ENCODE measurements at regions not wholly inside any gene's neighbourhood (a gene's known extent, or its start where the extent isn't known, plus 50 kb on each side); places are given as distances from the start of the nearest gene placed in this dataset.

DNA sequence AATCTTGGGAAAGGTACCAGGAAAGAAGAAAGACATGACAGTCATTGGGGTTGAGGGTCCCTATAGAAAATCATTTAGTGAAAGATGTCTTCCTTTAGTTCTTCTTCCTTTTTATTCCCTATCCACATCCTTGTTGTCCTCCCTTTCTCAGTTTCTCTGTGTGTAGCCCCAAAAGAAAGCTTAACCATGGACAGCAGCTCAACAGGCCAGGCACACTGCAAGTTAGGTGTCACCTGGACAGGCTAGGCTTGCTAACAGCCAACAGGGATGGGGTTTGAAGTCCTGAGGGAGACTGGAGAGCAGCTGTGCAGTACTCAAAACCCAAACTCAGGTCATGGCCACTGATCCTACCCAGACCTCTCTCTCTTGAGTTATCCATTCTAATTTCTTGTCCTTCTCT lies 543.1 kb downstream of the TUSC7 start:
- Mint-ChIP-seq H3K9me3 (peaks cover 17% of the 10 kb centered on the region), H3K4me3 (no peak overlapping the region), H3K27me3 (ENCODE audit: insufficient read depth) (no peaks in the 10 kb centered on the region), H3K4me1 (ENCODE audit: low read depth) (no peaks in the 10 kb centered on the region), H3K27ac (no peak overlapping the region), H3K36me3 (ENCODE audit: low read depth) (no peaks in the 10 kb centered on the region)
- TF ChIP-seq, protein P1, sequence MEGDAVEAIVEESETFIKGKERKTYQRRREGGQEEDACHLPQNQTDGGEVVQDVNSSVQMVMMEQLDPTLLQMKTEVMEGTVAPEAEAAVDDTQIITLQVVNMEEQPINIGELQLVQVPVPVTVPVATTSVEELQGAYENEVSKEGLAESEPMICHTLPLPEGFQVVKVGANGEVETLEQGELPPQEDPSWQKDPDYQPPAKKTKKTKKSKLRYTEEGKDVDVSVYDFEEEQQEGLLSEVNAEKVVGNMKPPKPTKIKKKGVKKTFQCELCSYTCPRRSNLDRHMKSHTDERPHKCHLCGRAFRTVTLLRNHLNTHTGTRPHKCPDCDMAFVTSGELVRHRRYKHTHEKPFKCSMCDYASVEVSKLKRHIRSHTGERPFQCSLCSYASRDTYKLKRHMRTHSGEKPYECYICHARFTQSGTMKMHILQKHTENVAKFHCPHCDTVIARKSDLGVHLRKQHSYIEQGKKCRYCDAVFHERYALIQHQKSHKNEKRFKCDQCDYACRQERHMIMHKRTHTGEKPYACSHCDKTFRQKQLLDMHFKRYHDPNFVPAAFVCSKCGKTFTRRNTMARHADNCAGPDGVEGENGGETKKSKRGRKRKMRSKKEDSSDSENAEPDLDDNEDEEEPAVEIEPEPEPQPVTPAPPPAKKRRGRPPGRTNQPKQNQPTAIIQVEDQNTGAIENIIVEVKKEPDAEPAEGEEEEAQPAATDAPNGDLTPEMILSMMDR (IDR thresholded peaks at IDR 0.05), result no peak
- no peak for DNase-seq

DNA sequence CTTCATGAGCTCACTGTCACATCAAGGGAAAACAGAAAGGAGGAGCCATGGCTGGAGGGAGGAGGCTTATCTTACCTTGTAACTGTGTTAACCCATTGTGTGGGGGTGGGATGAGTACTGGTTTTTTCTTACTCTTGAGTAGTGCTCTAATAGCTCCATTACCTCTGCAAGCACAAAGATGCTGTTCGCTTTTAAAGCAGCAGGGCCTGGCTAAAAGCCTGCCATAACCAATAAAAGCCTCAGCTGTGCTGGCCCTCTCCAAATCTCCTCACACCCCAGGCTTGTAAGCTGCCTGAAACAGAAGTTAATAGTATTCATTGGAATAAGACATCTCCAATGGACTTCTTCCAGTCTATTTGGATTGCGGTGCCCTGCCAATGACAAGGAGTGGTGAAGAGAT lies 544.1 kb downstream of the TUSC7 start:
- TF ChIP-seq, protein P1 (IDR thresholded peaks at IDR 0.05), result no peak
- DNase-seq, result no peak
- Mint-ChIP-seq H3K4me1 (ENCODE audit: low read depth) (no peaks in the 10 kb centered on the region), H3K9me3 (peaks cover 17% of the 10 kb centered on the region), H3K4me3 (no peak overlapping the region), H3K27me3 (ENCODE audit: insufficient read depth) (no peaks in the 10 kb centered on the region), H3K36me3 (ENCODE audit: low read depth) (no peaks in the 10 kb centered on the region), H3K27ac (no peak overlapping the region)

DNA sequence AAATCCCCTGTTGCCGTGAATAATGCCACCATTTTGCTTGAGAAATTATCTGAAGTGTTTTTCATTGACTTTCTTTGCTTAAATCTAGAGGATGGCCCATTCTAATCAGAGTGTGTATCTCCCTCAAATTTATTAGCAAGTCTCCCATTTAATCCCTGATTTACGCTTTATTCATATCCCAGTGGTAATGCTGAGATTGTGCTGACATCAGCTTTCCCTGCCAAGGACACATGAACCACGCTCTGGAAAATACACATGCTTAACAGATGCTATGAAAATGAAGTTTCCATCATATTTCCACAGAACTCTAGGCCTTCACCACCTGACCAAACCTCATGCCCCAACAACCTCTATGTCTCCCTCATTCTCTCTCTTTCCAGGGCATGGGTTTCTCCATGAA lies 545.4 kb downstream of the TUSC7 start:
- no peaks in the 10 kb centered on the region for H3K27me3 Mint-ChIP-seq (ENCODE audit: insufficient read depth)
- peaks cover 9% of the 10 kb centered on the region for H3K9me3 Mint-ChIP-seq
- H3K4me3 Mint-ChIP-seq, result no peak overlapping the region
- DNase-seq, result no peak
- H3K4me1 Mint-ChIP-seq (ENCODE audit: low read depth), result no peaks in the 10 kb centered on the region
- no peaks in the 10 kb centered on the region for H3K36me3 Mint-ChIP-seq (ENCODE audit: low read depth)
- no peak overlapping the region for H3K27ac Mint-ChIP-seq
- TF ChIP-seq, protein P1 (IDR thresholded peaks at IDR 0.05), result no peak

DNA sequence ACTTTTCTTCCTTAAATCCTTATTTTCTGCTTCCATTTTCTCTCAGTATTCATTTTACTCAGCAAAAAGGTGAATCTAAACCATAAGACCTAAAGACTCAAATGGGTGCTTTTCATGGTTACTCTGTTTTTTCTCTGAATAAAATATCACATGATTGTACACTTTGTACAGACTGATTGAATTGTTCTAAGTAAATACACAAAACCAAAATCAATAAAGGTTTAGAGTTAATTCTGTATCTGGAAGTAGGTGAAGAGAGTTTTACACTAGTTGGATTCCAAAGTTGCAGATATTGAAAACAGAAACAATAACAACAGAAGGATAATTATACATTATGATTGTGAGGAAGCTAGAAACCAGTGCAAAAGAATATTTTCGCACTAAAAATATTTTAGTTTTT lies 546.2 kb downstream of the TUSC7 start:
- H3K9me3 Mint-ChIP-seq, result peaks cover 2% of the 10 kb centered on the region
- no peak overlapping the region for H3K27ac Mint-ChIP-seq
- TF ChIP-seq, protein P1 (IDR thresholded peaks at IDR 0.05), result no peak
- no peak overlapping the region for H3K4me3 Mint-ChIP-seq
- DNase-seq, result no peak
- no peaks in the 10 kb centered on the region for H3K36me3 Mint-ChIP-seq (ENCODE audit: low read depth)
- H3K4me1 Mint-ChIP-seq (ENCODE audit: low read depth), result no peaks in the 10 kb centered on the region
- H3K27me3 Mint-ChIP-seq (ENCODE audit: insufficient read depth), result no peaks in the 10 kb centered on the region

DNA sequence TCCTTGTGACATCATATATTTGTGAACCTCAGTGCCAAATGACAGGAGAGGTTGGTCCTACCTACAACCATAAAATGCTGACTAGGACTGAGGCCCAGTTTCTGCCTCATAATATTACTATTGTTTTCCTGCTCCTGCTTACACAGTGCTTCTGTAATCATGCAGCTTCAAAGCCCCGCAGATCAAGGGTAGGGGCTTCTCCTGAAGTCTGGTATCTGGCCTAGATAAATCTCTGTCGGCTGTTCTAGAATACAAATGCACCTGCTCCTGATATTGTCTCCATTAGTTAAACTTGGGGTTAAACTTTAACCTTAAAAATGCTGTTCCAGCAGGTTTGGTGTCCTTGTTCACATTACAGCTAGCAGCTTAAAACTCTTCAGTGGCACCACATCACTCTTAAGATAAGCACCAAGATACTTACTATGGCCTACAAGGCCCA lies 552.4 kb downstream of the TUSC7 start:
- H3K27ac Mint-ChIP-seq, result no peak overlapping the region
- no peaks in the 10 kb centered on the region for H3K4me1 Mint-ChIP-seq (ENCODE audit: low read depth)
- TF ChIP-seq, protein P1 (IDR thresholded peaks at IDR 0.05), result no peak
- no peaks in the 10 kb centered on the region for H3K36me3 Mint-ChIP-seq (ENCODE audit: low read depth)
- DNase-seq, result no peak
- no peak overlapping the region for H3K4me3 Mint-ChIP-seq
- H3K9me3 Mint-ChIP-seq, result peaks cover 13% of the 10 kb centered on the region
- H3K27me3 Mint-ChIP-seq (ENCODE audit: insufficient read depth), result no peaks in the 10 kb centered on the region

DNA sequence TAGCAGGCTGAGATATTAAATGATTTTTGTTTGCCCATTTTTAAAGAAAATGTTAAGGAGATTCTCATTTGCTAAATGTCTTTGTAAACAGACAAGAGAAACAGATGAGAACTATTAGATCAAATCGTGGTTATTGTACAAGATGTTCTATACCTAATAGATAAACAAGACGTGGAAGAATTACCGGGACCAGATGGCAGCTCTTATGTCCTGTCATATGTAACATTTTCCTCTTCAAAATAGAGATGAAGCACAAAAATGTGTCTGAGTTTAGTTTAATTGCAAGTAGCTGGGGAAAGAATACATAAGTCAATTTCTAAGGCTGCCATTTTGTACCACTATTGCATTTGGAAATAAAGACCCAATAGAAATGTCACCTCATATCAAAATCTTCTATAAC lies 553.7 kb downstream of the TUSC7 start:
- TF ChIP-seq, protein P1 (IDR thresholded peaks at IDR 0.05), result no peak
- no peak for DNase-seq
- no peak overlapping the region for H3K27ac Mint-ChIP-seq
- H3K4me1 Mint-ChIP-seq (ENCODE audit: low read depth), result no peaks in the 10 kb centered on the region
- H3K27me3 Mint-ChIP-seq (ENCODE audit: insufficient read depth), result no peaks in the 10 kb centered on the region
- no peak overlapping the region for H3K4me3 Mint-ChIP-seq
- H3K9me3 Mint-ChIP-seq, result peaks cover 13% of the 10 kb centered on the region
- no peaks in the 10 kb centered on the region for H3K36me3 Mint-ChIP-seq (ENCODE audit: low read depth)
